K562 (cell line): ENCODE measurements at regions not wholly inside any gene's neighbourhood (a gene's known extent, or its start where the extent isn't known, plus 50 kb on each side); places are given as distances from the start of the nearest gene placed in this dataset.

Experiments
- ARID1B ChIP-seq: fragments of 450-650 bp; IDR thresholded peaks from 2 replicates; pipeline ENCODE4 v1.6.1; 2016; ENCODE audit warnings: antibody characterized with exemption, mild to moderate bottlenecking, inconsistent platforms
- CBX5 ChIP-seq: IDR thresholded peaks from 2 replicates; pipeline ENCODE4 v1.6.1; 2014; ENCODE audit warnings: low read depth, borderline replicate concordance
- COPS2 ChIP-seq: fragments of 450-650 bp; conservative IDR thresholded peaks from 2 replicates; pipeline ENCODE4 v1.6.1; 2016; ENCODE audit warnings: mild to moderate bottlenecking, moderate library complexity
- CREB3 ChIP-seq: fragments of 450-650 bp; conservative IDR thresholded peaks from 2 replicates; pipeline ENCODE4 v1.6.1; 2016; ENCODE audit warnings: missing genetic modification characterization, low read depth, mild to moderate bottlenecking, missing compliant biosample characterization, moderate library complexity
- CTCFL ChIP-seq: IDR thresholded peaks from 2 replicates; pipeline ENCODE4 v1.6.1; 2011; ENCODE audit warnings: borderline replicate concordance, low read depth, mild to moderate bottlenecking, moderate library complexity, low read length; ENCODE audit not compliant: insufficient read depth, poor library complexity, severe bottlenecking
- ETV6 ChIP-seq, 3 experiments: fragments of 150-350 bp in 1 of 3; sonication (generic) in 1 of 3; formaldehyde crosslinking in 1 of 3; IDR thresholded peaks; 2 replicates each; pipeline versions ENCODE4 v1.6.1 to v1.8.0; 2014 to 2022; ENCODE audit warnings: borderline replicate concordance in 2 of 3, low read depth in 2 of 3, antibody characterized with exemption in 1 of 3, low read length in 1 of 3, mild to moderate bottlenecking in 1 of 3, missing genetic modification reagents in 1 of 3
- FOXA1 ChIP-seq: fragments of 450-650 bp; IDR thresholded peaks from 2 replicates; pipeline ENCODE4 v1.6.1; 2016; ENCODE audit warnings: mild to moderate bottlenecking, borderline replicate concordance
- GABPA ChIP-seq: fragments of 200-800 bp; sonication (Bioruptor generic); conservative IDR thresholded peaks from 2 replicates; pipeline ENCODE4 v1.6.1; 2016; ENCODE audit warnings: low read depth, missing genetic modification characterization, missing compliant biosample characterization
- NCOA2 ChIP-seq, 2 experiments: fragments of 450-650 bp; IDR thresholded peaks; 2 replicates each; pipeline ENCODE4 v1.6.1; 2018; ENCODE audit warnings: mild to moderate bottlenecking in 2 of 2, moderate library complexity in 1 of 2; ENCODE audit not compliant: partially characterized antibody in 2 of 2
- NELFE ChIP-seq: IDR thresholded peaks from 2 replicates; pipeline ENCODE4 v1.6.1; 2011; ENCODE audit warnings: mild to moderate bottlenecking; ENCODE audit not compliant: insufficient read depth, insufficient read length
- NR2C1 ChIP-seq, 2 experiments: fragments of 450-650 bp; IDR thresholded peaks; 2 replicates each; pipeline ENCODE4 v1.6.1; 2017; ENCODE audit warnings: mild to moderate bottlenecking in 2 of 2, antibody characterized with exemption in 1 of 2, inconsistent platforms in 1 of 2, missing compliant biosample characterization in 1 of 2, missing genetic modification characterization in 1 of 2
- NR2C2 ChIP-seq, 2 experiments: fragments of 200-800 bp in 1 of 2; sonication (Bioruptor generic) in 1 of 2; sonication (generic) in 1 of 2; formaldehyde crosslinking in 1 of 2; IDR thresholded peaks; 2 replicates each; pipeline versions ENCODE4 v1.6.1 to v1.8.0; 2016 to 2022; ENCODE audit warnings: mild to moderate bottlenecking in 1 of 2, missing compliant biosample characterization in 1 of 2, missing genetic modification characterization in 1 of 2, missing genetic modification reagents in 1 of 2
- PHF8 ChIP-seq: fragments of 200-600 bp; sonication (generic); IDR thresholded peaks from 2 replicates; pipeline ENCODE4 v1.6.1; 2012; ENCODE audit warnings: mixed run types, mild to moderate bottlenecking, inconsistent platforms, low read length, moderate library complexity, borderline replicate concordance
- SMARCA4 ChIP-seq: fragments of 450-650 bp; IDR thresholded peaks from 2 replicates; pipeline ENCODE4 v1.6.1; 2016
- SREBF1 ChIP-seq: fragments of 150-350 bp; IDR thresholded peaks from 2 replicates; pipeline ENCODE4 v1.6.1; 2014; ENCODE audit warnings: antibody characterized with exemption, low read depth, low read length, borderline replicate concordance
- TEAD4 ChIP-seq, 2 experiments: sonication (generic) in 1 of 2; formaldehyde crosslinking in 1 of 2; IDR thresholded peaks; 2 replicates each; pipeline versions ENCODE4 v1.6.1 to v1.8.0; 2012 to 2022; ENCODE audit warnings: borderline replicate concordance in 1 of 2, inconsistent platforms in 1 of 2, low read length in 1 of 2, mild to moderate bottlenecking in 1 of 2, missing genetic modification reagents in 1 of 2
- ZNF282 ChIP-seq: sonication (generic); formaldehyde crosslinking; IDR thresholded peaks from 2 replicates; pipeline ENCODE4 v1.8.1; 2023; ENCODE audit warnings: missing genetic modification reagents
- ZNF561 ChIP-seq: fragments of 450-650 bp; formaldehyde crosslinking; conservative IDR thresholded peaks from 2 replicates; pipeline ENCODE4 v1.4.0; 2020; ENCODE audit warnings: mild to moderate bottlenecking, moderate library complexity
- ZNF57 ChIP-seq: fragments of 450-650 bp; formaldehyde crosslinking; IDR thresholded peaks from 2 replicates; pipeline ENCODE4 v1.4.0; 2020; ENCODE audit warnings: mild to moderate bottlenecking, moderate library complexity
- TF ChIP-seq, protein P1 (sequence below): fragments of 450-650 bp; formaldehyde crosslinking; IDR thresholded peaks from 2 replicates; pipeline ENCODE4 v1.4.0; 2022; ENCODE audit warnings: missing genetic modification characterization
- TF ChIP-seq, protein P2 (sequence below): sonication (generic); formaldehyde crosslinking; IDR thresholded peaks from 2 replicates; pipeline ENCODE4 v1.8.0; 2022; ENCODE audit warnings: mild to moderate bottlenecking, missing genetic modification reagents

GRCh38 chr4:152104901-152105357 lies 344.1 kb upstream of the GATB start (continued):
- no peak for TF ChIP-seq ETV6 (IDR thresholded peaks at IDR 0.05; ENCODE audit: borderline replicate concordance in 1 of 2, low read depth in 2 of 2, low read length in 1 of 2)
- TF ChIP-seq ETV6 (CRISPR knock-in tag; IDR thresholded peaks at IDR 0.05; ENCODE audit: borderline replicate concordance), result no peak
- peak; percentile 48; the same call in 1 of the 2 replicates for TF ChIP-seq SMARCA4
- TF ChIP-seq CREB3 (tag), result no peak
- peak; percentile 48; the same call in 1 of the 2 replicates for TF ChIP-seq TEAD4 (IDR thresholded peaks at IDR 0.05; ENCODE audit: low read length)
- TF ChIP-seq TEAD4 (CRISPR knock-in tag; IDR thresholded peaks at IDR 0.05; ENCODE audit: borderline replicate concordance), result no peak
- TF ChIP-seq, protein P1, sequence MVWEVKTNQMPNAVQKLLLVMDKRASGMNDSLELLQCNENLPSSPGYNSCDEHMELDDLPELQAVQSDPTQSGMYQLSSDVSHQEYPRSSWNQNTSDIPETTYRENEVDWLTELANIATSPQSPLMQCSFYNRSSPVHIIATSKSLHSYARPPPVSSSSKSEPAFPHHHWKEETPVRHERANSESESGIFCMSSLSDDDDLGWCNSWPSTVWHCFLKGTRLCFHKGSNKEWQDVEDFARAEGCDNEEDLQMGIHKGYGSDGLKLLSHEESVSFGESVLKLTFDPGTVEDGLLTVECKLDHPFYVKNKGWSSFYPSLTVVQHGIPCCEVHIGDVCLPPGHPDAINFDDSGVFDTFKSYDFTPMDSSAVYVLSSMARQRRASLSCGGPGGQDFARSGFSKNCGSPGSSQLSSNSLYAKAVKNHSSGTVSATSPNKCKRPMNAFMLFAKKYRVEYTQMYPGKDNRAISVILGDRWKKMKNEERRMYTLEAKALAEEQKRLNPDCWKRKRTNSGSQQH (CRISPR knock-in tag), result no peak
- TF ChIP-seq NR2C1 (IDR thresholded peaks at IDR 0.05), result no peak
- TF ChIP-seq NR2C1 (tag; IDR thresholded peaks at IDR 0.05), result 0 out of 2 replicates have a peak, but pooled peaks have one; percentile 13
- TF ChIP-seq GABPA (tag), result peak; percentile 67
- peak; percentile 45; the same call in 1 of the 2 replicates for TF ChIP-seq ARID1B
- no peak for TF ChIP-seq SREBF1
- TF ChIP-seq ZNF561 (CRISPR knock-in tag), result no peak
- TF ChIP-seq COPS2, result no peak
- no peak for TF ChIP-seq CBX5
- no peak for TF ChIP-seq ZNF57 (CRISPR knock-in tag)
- TF ChIP-seq CTCFL, result no peak
- TF ChIP-seq FOXA1, result no peak
- no peak for TF ChIP-seq PHF8
- TF ChIP-seq NELFE, result no peak
- no peak for TF ChIP-seq NR2C2 (CRISPR knock-in tag; IDR thresholded peaks at IDR 0.05)
- TF ChIP-seq NR2C2 (tag; IDR thresholded peaks at IDR 0.05), result peak; percentile 34; the same call in 1 of the 2 replicates
- TF ChIP-seq, protein P2, sequence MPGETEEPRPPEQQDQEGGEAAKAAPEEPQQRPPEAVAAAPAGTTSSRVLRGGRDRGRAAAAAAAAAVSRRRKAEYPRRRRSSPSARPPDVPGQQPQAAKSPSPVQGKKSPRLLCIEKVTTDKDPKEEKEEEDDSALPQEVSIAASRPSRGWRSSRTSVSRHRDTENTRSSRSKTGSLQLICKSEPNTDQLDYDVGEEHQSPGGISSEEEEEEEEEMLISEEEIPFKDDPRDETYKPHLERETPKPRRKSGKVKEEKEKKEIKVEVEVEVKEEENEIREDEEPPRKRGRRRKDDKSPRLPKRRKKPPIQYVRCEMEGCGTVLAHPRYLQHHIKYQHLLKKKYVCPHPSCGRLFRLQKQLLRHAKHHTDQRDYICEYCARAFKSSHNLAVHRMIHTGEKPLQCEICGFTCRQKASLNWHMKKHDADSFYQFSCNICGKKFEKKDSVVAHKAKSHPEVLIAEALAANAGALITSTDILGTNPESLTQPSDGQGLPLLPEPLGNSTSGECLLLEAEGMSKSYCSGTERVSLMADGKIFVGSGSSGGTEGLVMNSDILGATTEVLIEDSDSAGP (CRISPR knock-in tag), result no peak
- no peak for TF ChIP-seq NCOA2 (IDR thresholded peaks at IDR 0.05; ENCODE audit: partially characterized antibody in 2 of 2)
- TF ChIP-seq ZNF282 (CRISPR knock-in tag), result no peak
